ENCODE measurements at regions not wholly inside any gene's neighbourhood (a gene's known extent, or its start where the extent isn't known, plus 50 kb on each side); places are given as distances from the start of the nearest gene placed in this dataset.
"Not testable (repeated sequence)": the region's sequence is repeated elsewhere in the genome, so short reads cannot be mapped to it uniquely, and the experiment has no call there.

DNA sequence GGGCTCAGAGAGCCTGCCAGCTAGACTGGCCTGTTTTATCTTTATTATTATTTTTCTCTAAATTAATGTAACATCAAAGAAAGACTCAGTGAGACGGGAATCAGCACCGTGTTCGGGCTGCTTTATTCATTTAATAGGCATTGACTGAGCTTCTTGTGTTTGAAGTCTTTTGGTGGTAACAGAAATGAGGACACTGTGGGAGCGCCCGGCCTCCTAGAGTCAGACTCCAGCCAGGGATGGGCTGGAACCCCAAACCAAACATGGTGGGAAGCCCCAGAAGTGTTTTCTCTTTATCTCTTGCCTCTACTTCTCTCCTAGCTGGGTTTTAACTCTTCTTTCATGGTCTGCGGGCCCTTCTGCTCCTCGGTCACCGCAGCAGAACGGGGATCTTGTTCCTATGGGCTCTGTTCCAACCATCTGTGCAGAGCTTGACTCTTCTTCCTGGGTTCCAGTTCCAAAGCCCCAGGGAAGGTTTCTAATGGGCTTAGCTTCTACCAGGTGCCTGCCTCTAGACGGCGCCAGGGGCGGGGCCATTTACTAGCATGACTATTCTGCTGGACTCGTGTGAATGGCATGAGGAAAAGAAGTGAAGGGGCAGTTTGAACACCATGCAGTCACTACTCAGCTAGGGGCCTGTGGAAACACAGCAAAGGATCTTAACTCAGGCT is 123.8 kb downstream of the FGF18 start:
- DNase-seq: no peak

DNA sequence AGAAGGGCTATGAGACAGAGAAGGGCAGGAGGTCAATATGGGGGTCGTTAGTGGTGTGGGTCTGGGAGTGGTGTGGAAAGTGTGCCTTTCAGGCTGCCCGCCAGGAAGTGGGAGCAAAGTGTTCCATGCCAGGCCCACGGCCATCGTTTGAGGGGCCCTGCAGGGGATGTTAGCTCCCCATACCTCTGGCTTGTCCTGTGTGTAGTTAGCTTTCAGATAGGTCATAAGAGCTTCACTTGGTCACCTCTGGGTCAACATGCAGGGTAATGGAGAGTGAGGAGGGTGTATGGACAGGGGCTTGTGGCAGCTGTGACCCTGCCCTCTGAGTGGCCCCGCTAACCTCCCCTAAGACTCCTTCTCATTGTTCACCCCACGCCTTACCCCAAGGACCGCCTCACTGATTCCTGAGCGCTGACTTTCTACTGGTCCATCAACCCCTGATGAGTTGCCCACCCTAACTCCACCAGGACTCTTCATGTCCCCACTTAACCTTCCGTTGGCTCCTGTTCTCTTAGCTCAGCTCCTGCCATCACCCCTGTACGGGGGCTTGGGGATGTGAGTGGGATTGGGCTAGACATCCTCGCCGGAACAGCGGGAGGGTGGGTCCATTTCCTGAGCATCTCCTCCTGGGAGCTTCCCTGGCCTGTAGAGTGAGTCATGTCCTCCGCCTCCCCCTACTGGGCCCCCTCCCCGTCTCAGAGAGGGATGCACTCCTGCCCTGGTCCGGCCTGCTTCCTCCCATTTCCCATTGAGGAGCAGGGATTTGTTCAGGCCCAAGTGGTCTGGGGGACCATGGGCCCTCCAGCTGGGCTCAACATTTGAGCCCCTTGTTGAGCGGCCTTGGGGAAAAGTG is 125.7 kb downstream of the FGF18 start:
- no peak for DNase-seq

DNA sequence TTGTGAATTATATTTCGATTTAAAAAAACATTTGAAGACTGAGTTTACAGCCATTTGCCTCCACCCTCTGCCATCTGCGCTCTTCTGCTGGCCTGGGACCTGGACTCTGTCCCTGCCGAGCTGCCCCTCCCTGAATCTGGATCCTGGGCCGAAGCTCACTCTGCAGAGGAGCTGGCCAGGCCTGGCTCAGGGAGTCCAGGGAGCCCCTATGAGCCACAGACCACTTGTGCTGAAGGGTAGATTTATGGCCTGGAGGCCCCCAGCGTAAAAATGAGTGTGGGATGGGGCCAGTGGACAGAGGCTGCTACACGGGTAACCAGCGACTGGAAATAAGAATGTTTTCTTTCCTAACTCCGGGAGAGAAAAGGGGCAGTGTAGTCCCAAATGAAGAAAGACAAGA is 129.8 kb downstream of the FGF18 start:
- DNase-seq: no peak

DNA sequence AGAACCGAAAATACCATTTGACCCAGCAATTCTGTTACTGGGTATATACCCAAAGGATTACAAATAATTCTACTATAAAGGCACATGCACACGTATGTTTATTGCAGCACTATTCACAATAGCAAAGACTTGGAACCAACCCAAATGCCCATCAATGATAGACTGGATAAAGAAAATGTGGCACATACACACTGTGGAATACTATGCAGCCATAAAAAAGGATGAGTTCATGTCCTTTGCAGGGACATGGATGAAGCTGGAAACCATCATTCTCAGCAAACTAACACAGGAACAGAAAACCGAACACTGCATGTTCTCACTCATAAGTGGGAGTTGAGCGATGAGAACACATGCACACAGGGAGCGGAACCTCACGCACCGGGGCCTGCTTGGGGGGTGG is 134.4 kb downstream of the FGF18 start:
- not testable (repeated sequence) for DNase-seq

DNA sequence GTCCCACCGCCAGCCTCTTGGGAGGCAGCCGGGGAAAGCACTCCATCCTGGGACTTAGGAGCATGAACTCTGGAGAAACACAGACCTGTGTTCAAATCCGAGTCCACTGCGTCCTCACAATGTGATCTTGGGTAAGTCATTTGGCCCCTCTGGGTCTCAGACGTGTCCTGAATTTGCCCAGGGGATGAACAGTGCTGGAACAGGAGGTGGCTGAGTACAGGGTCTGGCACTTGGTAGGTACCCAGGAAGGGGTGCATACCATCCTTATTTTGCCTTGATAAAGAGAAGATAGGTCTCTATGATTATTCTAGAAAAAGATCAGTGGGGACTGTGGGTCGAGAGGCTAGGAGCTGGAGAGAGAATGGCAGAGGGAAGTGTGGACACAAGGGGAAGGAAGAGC is 135.7 kb downstream of the FGF18 start:
- no peak for DNase-seq

DNA sequence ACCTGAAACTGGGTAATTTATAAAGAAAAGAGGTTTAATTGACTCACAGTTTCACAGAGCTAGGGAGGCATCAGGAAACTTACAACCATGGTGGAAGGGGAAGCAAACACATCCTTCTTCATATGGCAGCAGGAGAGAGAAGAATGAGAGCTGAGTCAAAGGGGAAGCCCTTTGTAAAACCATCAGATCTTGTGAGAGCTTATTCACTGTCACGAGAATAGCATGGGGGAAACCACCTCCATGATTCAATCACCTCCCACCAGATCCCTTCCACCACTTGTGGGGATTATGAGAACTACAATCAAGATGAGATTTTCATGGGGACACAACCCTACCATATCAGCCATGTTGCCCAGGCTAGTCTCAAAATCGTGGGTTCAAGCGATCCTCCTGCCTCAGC is 143.4 kb downstream of the FGF18 start:
- no peak for DNase-seq

DNA sequence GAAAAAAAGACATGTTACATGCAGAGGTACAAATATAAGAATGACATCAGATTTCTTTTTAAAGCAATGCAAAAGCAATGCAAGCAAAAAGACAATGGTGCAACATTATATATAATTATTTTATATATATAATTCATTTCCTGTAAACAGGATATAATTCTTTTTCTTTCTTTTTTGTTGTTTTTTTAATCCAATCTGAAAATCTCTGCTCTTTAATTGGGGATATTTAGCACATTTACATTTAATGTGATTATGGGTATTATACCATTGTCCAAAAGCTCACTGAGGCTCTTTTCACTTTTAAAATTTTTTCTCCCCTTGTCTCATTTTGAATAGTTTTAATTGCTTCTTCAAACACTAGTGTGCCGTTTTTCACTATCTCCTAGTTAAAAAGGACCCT is 148.9 kb downstream of the FGF18 start:
- DNase-seq: no peak

DNA sequence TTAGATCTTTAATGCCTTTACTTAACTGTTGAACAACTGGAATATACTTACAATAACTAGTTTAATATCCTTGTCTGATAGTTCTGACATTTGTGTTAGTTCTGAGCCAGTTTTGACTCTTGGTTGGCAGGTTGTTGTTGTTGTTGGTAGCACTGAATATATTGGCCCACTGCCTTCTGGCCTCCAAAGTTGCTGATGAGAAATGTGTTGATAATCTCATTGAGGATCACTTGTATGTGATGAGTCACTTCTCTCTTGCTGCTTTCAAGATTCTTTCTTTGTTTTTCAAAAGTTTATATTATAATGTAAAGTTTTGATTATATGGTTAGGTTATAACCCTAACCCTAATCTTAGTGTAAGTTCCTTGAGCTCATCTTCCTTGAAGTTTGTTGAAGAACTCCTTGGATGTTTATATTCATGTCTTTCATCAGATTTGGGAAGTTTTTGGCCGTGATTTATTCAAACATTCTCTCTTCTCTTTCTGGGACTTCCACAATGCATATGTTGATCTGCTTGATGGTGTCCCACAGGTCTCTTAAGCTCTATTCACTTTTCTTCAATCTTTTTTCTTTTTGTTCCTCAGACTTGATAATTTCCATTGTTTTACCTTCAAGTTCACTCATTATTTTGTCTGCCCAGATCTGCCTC is 149.7 kb downstream of the FGF18 start:
- no peak for DNase-seq

DNA sequence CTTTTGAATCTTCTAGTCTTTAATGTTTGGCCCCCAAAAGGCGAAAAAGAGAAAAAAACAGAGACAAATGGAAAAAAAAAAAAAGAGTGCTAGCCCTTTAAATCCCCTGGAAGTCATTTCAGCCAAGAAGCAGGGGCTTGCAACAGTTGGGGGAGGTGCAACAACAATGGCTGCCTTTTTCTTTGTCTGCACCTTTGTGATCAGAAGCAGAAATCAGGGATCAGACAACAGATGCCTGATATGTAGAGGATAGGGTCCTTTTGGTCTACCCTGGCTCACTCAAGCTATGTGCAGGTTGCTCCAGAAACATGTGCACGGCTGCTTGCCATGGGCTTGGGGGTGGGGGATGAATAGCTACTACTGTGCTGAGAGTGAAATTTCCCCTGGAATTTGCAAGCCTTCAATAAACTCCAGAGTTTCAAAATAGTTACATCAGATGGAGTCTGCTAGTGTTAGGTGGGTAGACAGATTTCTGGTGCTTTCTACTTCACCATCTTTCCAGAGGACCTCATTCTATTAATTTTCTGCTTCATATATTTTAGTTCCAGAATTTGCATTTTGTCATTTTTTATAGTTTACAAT is 150.9 kb downstream of the FGF18 start:
- no peak for DNase-seq

DNA sequence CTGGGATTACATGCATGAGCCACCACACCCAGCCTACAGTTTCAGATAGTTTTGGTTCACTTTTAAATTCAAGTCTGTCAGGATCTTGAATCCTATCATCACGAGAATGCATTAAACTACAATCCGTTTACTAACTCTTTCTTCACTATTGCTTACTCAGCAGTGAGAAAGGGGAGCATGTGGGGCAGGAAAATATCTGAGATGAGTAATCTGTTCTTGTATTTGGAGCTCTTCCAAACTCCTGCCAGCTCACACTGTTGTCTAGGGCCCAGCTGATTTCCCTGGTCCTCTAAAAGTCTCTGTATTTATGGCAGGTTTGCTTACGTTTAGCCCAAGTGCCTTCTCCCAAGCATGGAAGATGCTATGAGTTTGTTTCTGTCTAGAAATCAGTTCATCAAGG is 152.2 kb downstream of the FGF18 start:
- DNase-seq: no peak

DNA sequence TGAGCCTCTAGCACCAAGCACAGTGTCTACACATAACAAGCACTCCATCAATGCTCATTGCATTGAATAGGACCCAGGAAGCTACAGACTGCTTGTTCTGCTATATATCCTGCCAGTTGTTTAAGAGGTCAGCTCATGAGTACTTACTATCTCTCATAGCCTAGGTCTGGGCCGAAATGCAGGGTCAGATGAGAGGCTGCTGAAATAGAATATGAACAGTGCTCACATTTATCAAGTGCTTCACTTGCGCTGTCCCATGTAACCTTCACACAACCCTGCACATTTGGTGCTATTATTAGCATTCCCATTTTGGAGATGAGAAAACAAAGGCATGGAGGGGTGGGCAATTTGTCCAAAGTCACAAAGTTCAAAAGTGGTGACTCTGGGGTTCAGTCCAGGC is 153.6 kb downstream of the FGF18 start:
- no peak for DNase-seq

DNA sequence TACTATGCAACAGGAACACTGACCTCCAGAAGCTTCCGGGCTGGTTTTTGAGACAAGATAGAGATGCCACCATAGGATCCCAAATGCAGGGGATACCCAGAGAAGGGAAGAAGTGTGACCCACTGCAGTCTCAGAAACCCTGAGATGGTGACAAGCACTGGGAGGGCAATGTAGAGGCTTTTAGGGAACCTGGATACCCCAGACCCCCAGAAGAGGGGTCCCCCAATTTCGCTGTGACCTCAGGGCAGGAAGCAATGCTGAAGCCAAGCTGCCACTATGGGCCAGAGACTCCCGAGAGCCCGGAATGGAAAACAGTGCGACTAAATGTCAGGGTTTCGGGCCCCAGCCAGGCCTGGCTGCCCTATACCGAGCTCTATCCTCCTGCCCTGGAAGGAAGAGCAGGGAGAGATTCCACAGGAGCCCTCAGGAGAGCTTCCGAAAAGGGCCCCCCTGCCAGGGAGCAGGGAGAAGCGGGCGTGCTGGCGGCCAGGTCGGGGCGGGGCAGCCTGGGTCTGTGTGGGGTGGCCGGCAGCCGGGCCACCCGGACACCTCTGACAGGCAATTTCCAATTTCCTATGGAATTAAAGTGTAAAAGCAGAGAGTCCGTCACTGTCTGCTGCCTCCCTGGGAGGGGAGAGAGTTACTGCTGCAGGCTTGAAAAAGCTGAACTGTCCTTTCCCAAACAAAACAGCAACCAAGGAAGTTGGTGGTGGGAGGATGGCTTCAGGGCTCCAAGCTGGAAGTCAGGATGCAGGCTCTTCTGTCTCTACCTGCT is 154.2 kb downstream of the FGF18 start:
- DNase-seq: no peak

DNA sequence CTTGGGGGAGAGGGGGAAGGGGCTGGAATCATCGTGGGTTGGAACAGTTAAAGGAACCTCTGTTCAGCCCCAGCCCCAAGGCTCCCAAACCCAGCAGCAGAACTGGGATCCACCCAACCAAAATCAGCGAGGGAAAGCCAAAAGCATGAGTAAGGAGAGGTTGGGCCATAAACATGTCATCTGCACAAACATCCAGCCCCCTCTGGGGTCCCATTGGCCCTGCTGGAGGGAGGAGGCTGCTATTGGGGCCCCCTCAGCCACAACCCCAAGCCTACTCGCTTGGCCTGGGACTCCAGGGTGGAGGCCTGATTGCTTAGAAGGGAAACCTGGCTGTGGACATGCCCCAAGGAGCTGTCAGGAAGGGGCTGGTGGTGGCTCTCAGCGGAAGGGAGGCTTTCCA is 154.9 kb downstream of the FGF18 start:
- no peak for DNase-seq

DNA sequence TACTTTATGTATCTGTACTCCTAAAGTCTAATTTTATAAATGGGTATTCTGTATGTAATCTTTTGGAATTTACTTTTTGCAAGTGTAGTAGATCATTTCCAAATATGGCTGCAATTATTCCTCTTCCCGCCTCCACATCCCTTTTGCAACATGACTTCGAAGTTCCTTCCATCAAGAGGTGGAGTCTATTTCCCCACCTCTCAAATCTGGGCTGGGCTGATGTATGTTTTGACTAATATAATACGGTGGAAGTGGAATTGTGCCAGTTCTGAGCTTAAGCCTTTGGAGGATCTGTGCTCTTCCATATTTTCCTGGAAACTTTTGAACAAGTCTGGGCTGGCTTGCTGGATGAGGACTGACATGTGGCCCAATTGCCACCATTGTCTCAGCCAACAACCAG is 155.9 kb downstream of the FGF18 start:
- no peak for DNase-seq

DNA sequence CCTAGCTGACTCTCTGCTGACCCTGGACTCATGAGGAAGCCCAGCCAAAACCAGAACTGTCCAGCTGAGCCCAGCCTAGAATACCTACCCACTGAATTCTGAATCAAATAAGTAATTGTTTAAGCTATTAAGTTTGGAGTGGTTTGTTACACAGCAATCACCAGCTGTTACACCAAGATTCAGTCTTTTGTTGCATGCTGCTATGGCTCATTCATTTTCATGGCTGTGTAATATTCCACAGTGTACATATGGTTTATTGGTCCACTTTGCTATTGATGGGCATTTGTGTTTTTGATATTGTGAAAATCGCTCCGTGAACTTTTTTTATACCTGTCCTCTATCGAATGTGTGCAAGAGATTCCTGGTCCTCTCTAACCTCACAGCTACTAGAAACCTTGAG is 156.4 kb downstream of the FGF18 start:
- no peak for DNase-seq

DNA sequence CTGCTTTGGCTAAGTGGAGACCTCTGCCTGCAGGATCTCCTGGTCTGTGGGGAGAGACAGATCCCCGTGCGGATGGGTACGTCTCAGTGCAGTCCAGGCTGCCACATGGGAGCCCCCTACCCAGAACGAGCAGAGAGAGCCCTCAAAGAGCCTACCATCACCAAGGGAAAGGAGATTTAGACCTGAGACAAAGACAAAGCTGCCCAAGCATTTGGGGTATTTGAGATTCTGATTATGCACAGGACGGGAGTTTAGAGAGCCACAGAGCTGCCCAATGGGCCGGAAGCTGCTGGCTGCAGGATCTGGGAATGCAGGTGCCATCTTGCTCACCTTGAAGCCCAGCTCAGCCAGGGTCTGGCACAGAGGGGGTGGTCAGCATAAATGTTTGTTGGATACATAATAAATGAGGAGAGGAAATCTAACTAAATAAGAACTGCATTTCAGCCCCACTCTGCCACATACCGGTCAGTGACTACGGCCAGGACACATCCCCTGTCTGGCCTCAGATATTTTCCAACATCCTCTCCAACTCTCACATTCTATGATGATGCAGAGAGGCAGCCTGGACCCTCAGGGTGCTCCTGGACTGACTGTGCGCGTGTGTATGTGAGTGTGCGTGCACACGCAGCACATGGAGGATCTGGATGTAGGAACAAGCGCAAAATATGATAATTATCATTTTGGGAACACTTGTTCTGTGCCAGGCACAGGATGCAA is 157.8 kb downstream of the FGF18 start:
- DNase-seq: no peak

DNA sequence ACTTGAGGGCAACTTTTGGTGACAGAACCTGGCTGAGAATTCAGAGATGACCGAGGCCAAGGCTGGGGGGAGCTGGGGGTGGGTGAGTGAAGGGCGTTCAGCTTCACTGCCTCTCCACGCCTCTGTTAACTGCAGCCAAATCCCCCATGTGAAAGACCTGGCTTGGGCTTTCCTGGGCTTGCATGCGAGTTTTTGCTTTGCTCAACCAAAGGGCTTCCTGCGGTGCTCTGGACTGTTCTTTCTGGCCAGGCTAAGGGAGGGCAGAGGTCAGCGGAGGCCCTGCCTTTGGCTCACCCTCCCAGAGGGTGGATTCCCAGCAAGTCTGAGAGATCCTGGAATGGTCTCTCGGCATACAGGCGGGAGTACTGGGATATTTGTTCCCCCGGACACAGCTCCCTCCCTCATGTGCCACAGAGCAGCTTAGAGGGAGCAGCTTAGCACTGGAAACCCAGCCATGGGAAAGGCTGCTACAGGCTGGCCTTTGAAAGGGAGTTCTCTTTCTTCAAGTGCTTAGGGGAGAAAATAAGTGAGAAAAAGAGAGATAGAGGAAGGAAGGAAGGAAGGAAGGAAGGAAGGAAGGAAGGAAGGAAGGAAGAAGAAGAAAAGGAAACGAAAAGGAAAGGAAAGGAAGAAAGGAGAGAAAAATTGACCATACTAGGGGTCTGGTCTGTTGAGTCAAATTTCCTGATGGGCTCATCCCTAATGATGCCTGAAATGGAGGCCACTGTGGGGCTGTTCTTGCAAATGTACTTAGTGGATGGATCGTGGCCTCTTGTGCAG is 158.8 kb downstream of the FGF18 start:
- no peak for DNase-seq

DNA sequence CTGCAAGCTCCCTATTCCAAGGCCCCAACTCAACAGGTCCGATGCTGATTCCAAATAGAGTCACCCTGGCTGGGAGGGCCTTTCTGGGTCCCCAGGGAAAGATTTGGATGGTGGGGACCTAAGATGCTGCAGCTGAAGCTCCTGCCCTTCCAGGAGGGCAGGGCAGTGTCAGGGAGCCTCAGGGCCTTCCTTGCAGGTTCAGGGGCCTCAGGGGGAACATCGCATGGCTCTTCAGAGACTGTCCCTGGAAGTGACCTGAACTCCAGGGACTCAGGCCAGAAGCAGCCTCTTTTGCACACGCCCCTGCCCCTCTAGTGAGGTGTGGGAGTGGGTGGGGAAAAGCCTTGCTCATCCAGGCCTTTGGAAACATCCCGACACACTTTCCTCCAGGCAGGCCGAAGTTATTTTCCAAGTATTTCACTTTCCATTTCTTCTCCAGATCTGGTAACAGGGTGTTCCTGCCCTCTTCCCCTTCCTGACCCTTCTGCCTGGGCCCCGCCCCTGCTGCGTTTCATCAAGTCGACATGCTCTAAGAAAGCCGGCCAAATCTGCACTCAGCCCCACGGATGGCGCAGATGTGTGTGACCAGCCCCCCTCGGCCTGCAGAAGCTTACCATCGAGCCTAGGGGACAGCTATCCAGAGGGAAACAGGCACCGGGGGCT is 159.5 kb downstream of the FGF18 start:
- DNase-seq: no peak

DNA sequence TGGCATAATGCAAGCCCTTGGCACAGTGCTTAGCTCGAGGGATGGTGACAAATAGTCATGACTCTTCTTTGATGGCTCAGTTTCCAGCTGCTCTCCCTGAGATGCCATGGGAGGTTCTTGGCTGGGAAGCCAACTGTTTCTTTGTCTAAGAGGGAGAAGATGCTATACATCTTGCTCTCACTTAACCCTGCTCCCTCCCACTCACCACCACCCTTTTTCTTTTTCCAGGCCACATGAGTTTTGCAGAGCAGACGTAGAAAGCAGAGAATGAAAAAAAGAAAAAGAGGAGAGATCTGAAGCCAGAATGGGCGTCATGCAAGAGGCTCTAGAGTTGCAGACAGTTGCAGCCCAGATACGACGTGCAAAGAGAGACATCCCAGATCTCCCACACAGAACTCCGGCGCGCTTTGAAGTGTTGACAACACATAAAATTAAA is 160.5 kb downstream of the FGF18 start:
- DNase-seq: no peak

DNA sequence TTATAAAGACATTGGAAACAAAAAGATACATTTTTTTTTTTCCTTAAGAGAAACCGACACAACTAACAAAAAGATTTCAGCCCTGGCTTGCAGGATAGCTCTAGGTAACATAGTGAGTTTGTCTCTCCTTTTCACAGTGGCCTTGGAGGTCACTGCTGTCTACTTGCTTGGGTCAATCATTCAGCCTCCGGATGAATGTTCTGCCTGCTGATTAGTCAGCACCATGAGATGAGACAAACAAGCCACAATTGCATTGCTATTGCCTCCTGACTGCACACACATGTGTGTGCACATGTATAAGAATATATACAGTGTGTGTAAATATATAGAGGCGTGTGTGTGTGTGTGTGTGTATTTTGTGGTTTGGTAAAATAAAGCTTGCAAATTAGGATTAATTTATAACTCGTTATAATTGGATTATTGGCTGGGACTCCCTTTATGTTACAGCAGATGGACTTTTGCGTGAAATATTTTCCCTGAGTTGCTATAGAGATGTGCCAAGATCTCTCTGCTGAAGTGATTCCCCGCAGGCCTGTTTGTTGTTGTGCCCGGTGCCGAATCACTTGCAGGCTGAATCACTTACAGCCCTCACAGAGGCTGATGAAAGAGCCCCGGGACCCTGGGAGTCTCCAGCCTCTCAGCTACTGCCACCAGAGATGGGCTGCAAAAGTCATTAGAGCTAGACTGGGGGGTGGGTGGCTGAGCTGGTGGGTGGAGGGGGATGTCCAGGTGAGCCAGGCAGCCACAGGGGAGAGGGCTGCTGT is 161.2 kb downstream of the FGF18 start:
- DNase-seq: no peak

All from NCI-H2081 (cell line).